ENCODE measurements at regions not wholly inside any gene's neighbourhood (a gene's known extent, or its start where the extent isn't known, plus 50 kb on each side); places are given as distances from the start of the nearest gene placed in this dataset.

GRCh38 chr5:44565902-44566301, 176.7 kb upstream of the FGF10 start:
- TF ChIP-seq CTCF (IDR thresholded peaks at IDR 0.05; ENCODE audit: low read depth, low read length) (no peak), EZH2phosphoT487 (IDR thresholded peaks at IDR 0.05; ENCODE audit: low read depth) (no peak)
